ENCODE measurements at regions not wholly inside any gene's neighbourhood (a gene's known extent, or its start where the extent isn't known, plus 50 kb on each side); places are given as distances from the start of the nearest gene placed in this dataset.

GRCh38 chr7:46478046-46478445 lies 557.0 kb upstream of the IGFBP3 start:
- DNase-seq, result no peak

- no peak for DNase-seq
Measured at GRCh38 chr7:46468753-46469356, 547.8 kb upstream of the IGFBP3 start.

- no peak for DNase-seq
Measured at GRCh38 chr7:46463170-46463569, 542.1 kb upstream of the IGFBP3 start.

- DNase-seq, result no peak
Measured at GRCh38 chr7:46461334-46461777, 540.3 kb upstream of the IGFBP3 start.

GRCh38 chr7:46459942-46460341 lies 538.9 kb upstream of the IGFBP3 start:
- DNase-seq, result no peak

- no peak for DNase-seq
Measured at GRCh38 chr7:46454816-46455215, 533.7 kb upstream of the IGFBP3 start.

- DNase-seq, result no peak
Measured at GRCh38 chr7:46452561-46453135, 531.6 kb upstream of the IGFBP3 start.

GRCh38 chr7:46451846-46452245 lies 530.8 kb upstream of the IGFBP3 start:
- no peak for DNase-seq

- no peak for DNase-seq
Measured at GRCh38 chr7:46450886-46451285, 529.8 kb upstream of the IGFBP3 start.

GRCh38 chr7:46450425-46450824 lies 529.4 kb upstream of the IGFBP3 start:
- DNase-seq, result no peak

- no peak for DNase-seq
Measured at GRCh38 chr7:46449743-46450142, 528.7 kb upstream of the IGFBP3 start.

- DNase-seq, result no peak
Measured at GRCh38 chr7:46448478-46448877, 527.4 kb upstream of the IGFBP3 start.

- no peak for DNase-seq
Measured at GRCh38 chr7:46446151-46446550, 525.1 kb upstream of the IGFBP3 start.

- no peak for DNase-seq
Measured at GRCh38 chr7:46444256-46444655, 523.2 kb upstream of the IGFBP3 start.

- no peak for DNase-seq
Measured at GRCh38 chr7:46440186-46440585, 519.1 kb upstream of the IGFBP3 start.

GRCh38 chr7:46432708-46433107 lies 511.6 kb upstream of the IGFBP3 start:
- DNase-seq, result no peak

GRCh38 chr7:46428295-46428694 lies 507.2 kb upstream of the IGFBP3 start:
- DNase-seq, result no peak

- no peak for DNase-seq
Measured at GRCh38 chr7:46424934-46425333, 503.9 kb upstream of the IGFBP3 start.

- DNase-seq, result no peak
Measured at GRCh38 chr7:46421441-46422230, 500.6 kb upstream of the IGFBP3 start.

- DNase-seq, result no peak
Measured at GRCh38 chr7:46414946-46415345, 493.9 kb upstream of the IGFBP3 start.

- DNase-seq, result no peak
Measured at GRCh38 chr7:46411236-46411635, 490.2 kb upstream of the IGFBP3 start.

- DNase-seq, result no peak
Measured at GRCh38 chr7:46407125-46407524, 486.1 kb upstream of the IGFBP3 start.

GRCh38 chr7:46397591-46397990 lies 476.5 kb upstream of the IGFBP3 start:
- no peak for DNase-seq

GRCh38 chr7:46396481-46396880 lies 475.4 kb upstream of the IGFBP3 start:
- no peak for DNase-seq
